ENCODE measurements at regions not wholly inside any gene's neighbourhood (a gene's known extent, or its start where the extent isn't known, plus 50 kb on each side); places are given as distances from the start of the nearest gene placed in this dataset.

DNA sequence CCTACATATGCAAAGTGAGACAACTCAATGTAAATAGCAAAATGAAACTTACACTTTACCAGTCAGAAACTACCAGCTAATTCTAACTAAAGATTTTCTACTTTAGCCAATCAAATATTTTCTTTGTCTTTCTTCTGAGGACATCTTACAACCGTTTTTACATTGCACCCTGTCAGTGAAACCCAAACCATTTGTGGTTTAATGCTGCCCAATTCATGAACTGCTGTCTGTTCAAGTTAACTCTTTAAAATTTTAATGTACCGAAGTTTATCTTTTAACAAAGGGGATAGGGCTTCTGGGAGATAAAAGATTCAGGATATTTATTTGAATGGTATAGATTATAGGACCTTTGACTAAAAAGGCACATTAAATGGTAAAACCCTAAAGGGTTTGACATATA, 121.3 kb upstream of the HDDC2 start:
- TF ChIP-seq, protein P1, sequence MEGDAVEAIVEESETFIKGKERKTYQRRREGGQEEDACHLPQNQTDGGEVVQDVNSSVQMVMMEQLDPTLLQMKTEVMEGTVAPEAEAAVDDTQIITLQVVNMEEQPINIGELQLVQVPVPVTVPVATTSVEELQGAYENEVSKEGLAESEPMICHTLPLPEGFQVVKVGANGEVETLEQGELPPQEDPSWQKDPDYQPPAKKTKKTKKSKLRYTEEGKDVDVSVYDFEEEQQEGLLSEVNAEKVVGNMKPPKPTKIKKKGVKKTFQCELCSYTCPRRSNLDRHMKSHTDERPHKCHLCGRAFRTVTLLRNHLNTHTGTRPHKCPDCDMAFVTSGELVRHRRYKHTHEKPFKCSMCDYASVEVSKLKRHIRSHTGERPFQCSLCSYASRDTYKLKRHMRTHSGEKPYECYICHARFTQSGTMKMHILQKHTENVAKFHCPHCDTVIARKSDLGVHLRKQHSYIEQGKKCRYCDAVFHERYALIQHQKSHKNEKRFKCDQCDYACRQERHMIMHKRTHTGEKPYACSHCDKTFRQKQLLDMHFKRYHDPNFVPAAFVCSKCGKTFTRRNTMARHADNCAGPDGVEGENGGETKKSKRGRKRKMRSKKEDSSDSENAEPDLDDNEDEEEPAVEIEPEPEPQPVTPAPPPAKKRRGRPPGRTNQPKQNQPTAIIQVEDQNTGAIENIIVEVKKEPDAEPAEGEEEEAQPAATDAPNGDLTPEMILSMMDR (IDR thresholded peaks at IDR 0.05), result no peak
- no peak for TF ChIP-seq ZFX (IDR thresholded peaks at IDR 0.05; ENCODE audit: borderline replicate concordance)
